ENCODE measurements at regions not wholly inside any gene's neighbourhood (a gene's known extent, or its start where the extent isn't known, plus 50 kb on each side); places are given as distances from the start of the nearest gene placed in this dataset.

- CTCF ChIA-PET, result interaction anchor here (0.6 to 1.8 kb wide), 4 partner anchors 161 to 1078 kb away, joined by 3 to 4 read pairs (median 3); no protein-coding TSS in a partner anchor
- Histone ChIP-seq H3K36me3 (ENCODE audit: control insufficient read depth in 2 of 2, insufficient read depth in 1 of 2, low read length in 2 of 2) (no peaks in the 10 kb centered on the region), H3K4me1 (ENCODE audit: control insufficient read depth, insufficient read depth, low read length) (no peaks in the 10 kb centered on the region), H3K4me3 (ENCODE audit: low read depth, low read length) (no peak overlapping the region), H3K9me3 (ENCODE audit: control insufficient read depth, insufficient read depth, low read depth, low read length) (no peaks in the 10 kb centered on the region), H3K27ac (ENCODE audit: extremely low read depth, low read depth, low read length) (no peak overlapping the region)
- TF ChIP-seq SP7 (tag by site-specific recombination; IDR thresholded peaks at IDR 0.05) (no peak), ZSCAN16 (tag by site-specific recombination; IDR thresholded peaks at IDR 0.05) (no peak), GLIS1 (tag by site-specific recombination; IDR thresholded peaks at IDR 0.05) (no peak), ZNF660 (tag by site-specific recombination; IDR thresholded peaks at IDR 0.05) (no peak)
- POLR2A ChIA-PET, result no interaction called here
Observed at GRCh38 chr6:44636561-44637248, 249.2 kb downstream of the CDC5L start.

DNA sequence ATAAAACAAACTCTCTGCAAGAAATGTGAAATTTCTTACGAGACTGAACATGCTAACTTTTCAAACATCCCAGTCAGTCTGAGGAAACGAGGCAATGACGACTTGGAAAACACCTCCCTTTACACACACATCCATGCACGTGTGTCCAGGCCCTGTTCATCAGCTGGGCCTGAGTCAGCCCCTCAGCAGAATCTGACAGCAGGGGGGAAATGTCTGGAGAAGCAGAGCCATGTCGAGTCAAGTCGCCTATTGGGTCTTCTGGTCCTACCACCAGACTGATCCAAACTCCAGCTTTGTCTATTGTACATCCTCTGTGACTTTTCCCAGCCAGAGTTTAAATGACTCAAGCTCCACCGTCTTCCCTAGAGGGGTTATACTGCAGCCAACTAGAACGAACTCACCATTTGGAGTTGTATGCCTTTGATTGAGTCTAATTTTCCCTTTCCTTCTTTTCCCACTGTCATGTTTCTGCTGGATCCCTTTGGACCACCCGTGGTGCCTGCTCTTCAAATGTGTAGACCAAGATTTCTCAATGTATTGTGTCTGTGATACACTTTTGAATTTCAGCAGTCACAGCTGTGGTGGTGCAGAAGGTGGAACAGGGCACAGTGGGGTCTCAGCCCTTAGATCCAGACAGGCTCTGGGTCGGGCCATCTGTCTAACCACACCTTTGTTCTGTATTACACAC, 254.0 kb downstream of the CDC5L start:
- Histone ChIP-seq H3K4me3 (ENCODE audit: low read depth, low read length) (no peak overlapping the region), H3K36me3 (ENCODE audit: control insufficient read depth in 2 of 2, insufficient read depth in 1 of 2, low read length in 2 of 2) (no peaks in the 10 kb centered on the region), H3K27ac (ENCODE audit: extremely low read depth, low read depth, low read length) (no peak overlapping the region), H3K9me3 (ENCODE audit: control insufficient read depth, insufficient read depth, low read depth, low read length) (no peaks in the 10 kb centered on the region), H3K4me1 (ENCODE audit: control insufficient read depth, insufficient read depth, low read length) (no peaks in the 10 kb centered on the region)
- TF ChIP-seq ZNF280D (tag by site-specific recombination; IDR thresholded peaks at IDR 0.05) (no peak), TCF7L2 (IDR thresholded peaks at IDR 0.05; ENCODE audit: borderline replicate concordance, low read depth, low read length) (no peak), ZNF146 (tag by site-specific recombination; IDR thresholded peaks at IDR 0.05) (no peak), ZNF664 (tag by site-specific recombination; IDR thresholded peaks at IDR 0.05) (no peak), ZNF138 (tag by site-specific recombination; IDR thresholded peaks at IDR 0.05; ENCODE audit: borderline replicate concordance) (no peak), BCL6B (tag by site-specific recombination; IDR thresholded peaks at IDR 0.05) (no peak), PBX3 (CRISPR knock-in tag; IDR thresholded peaks at IDR 0.05) (no peak), ZBTB20 (tag by site-specific recombination; IDR thresholded peaks at IDR 0.05) (no peak), ZNF777 (tag by site-specific recombination; IDR thresholded peaks at IDR 0.05; ENCODE audit: borderline replicate concordance) (no peak), ZNF600 (tag by site-specific recombination; IDR thresholded peaks at IDR 0.05) (no peak), ZBTB1 (tag by site-specific recombination; IDR thresholded peaks at IDR 0.05) (no peak), ZFHX2 (tag by site-specific recombination; conservative IDR thresholded peaks at IDR 0.05) (no peak), ZBTB17 (tag by site-specific recombination; IDR thresholded peaks at IDR 0.05) (no peak)
- TF ChIP-seq, protein P1, sequence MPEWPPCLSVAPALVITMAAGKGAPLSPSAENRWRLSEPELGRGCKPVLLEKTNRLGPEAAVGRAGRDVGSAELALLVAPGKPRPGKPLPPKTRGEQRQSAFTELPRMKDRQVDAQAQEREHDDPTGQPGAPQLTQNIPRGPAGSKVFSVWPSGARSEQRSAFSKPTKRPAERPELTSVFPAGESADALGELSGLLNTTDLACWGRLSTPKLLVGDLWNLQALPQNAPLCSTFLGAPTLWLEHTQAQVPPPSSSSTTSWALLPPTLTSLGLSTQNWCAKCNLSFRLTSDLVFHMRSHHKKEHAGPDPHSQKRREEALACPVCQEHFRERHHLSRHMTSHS (tag by site-specific recombination; IDR thresholded peaks at IDR 0.05), result no peak
- CTCF ChIA-PET, result interaction anchor here (0.9 kb wide), 2 partner anchors 11 to 13 kb away, joined by 3 to 6 read pairs; no protein-coding TSS in a partner anchor
- POLR2A ChIA-PET, result no interaction called here
